Stimulated activated CD8-positive, alpha-beta memory T cell treated with anti-CD3 and anti-CD28 coated beads, Interleukin-7, amount 100 ng/mL, for 48 hours (primary cell): ENCODE measurements at regions not wholly inside any gene's neighbourhood (a gene's known extent, or its start where the extent isn't known, plus 50 kb on each side); places are given as distances from the start of the nearest gene placed in this dataset.

Experiments
- DNase-seq, 2 donors: peaks; one replicate each; pipeline ENCODE4 v3.0.0-alpha.2; 2020; ENCODE audit warnings: low read depth in 1 of 2; ENCODE audit errors: extremely low read depth in 1 of 2

DNA sequence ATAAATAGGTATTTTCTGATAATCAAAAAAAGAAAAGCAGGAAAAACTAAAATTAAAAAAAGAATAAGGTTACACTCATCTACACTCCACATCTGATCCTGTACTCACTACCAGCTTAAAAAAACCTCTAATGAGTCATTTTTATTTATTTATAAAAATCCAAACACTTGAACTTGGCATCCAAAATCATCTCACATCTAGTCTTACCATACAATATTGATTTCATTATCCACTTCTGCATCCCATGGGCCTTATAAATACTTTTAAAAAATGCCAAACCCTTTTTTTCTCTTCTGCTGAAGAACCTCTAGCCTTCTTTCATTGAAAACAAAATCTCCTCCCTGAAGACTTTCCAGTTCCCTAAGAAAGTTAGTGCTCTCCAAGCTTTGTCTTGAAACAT, 109.7 kb downstream of the TMTC3 start:
- DNase-seq = no peak

DNA sequence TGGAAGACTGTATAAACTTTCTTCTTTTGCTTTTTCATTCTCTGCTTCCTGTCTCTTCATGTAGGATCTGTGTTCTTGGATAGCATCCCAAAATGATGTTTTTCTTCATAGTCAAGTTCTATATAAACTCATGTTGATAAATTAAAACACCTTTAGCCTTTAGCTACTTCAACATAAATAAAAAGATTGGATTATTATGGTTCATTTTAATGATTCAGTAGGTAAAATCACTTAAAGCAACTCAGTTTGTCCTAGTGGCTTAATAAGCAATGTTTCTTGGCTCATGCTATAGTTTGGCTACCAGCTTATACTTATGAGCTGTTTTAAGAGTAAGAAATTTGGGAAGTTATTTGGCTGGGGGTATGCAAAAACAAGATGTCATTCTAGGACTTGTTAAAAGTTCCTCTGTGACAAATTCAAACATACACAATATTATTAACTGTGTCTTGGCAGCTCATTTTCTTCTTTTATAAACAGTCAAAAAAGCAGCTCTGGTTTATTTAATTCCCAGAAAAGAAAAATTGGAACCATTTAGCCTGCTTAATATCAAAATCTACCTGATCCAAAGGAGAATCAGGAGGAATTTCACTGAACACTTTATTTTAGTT, 111.4 kb downstream of the TMTC3 start:
- DNase-seq = no peak

DNA sequence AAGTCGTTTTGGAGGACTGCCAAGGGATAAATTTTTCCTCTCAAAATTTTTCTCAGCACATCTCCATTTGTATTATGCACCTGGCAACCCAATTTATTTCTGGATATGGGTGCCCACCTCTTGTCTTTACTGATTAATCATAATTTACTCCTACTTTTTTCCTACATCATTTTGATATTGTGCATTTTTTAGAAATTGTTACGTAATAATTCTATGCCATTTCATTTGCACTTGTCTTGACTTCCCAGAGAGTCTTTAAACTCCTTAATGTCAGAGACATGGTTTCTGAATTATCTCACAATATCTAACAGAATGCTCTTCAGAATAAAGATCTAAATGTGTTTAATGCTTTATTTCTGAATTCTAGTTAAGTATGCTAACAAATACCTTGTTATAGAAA, 113.1 kb downstream of the TMTC3 start:
- no peak for DNase-seq

DNA sequence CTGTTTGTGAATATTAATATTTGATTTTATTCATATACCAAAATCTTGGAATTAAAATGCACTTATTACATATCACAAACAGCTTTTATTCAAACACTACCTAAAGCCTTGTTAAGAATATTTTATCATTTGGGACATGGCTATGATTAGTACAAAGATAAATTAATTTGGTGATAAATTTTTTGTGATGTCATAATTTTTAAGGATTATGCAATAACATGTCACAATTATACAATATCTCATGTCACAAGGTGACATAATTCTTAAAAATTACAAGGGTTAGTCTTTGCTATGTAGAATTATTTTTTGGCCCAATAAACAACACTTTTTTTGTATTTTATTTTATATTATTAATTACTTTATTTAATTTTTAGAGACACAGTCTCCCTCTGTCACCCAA, 113.7 kb downstream of the TMTC3 start:
- no peak for DNase-seq

DNA sequence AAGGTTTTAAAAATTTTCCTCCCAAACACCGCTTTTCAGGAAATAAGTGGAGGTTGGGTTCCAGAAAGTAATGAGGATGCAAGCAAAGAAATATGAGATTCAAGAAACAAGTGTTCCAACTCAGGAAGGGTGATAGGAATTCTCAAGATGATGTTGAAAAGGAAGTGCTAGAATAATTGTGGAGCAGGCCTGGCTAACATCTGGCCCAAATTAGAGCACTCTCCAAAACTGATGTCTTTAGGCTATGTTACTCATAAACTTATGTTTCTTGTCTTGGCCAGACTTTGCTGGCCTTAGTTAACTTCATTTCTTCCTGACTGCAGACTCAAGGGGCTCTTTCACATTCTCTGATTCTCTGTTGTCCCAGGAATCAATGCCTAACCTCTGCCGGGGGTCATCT, 116.3 kb downstream of the TMTC3 start:
- DNase-seq = no peak

DNA sequence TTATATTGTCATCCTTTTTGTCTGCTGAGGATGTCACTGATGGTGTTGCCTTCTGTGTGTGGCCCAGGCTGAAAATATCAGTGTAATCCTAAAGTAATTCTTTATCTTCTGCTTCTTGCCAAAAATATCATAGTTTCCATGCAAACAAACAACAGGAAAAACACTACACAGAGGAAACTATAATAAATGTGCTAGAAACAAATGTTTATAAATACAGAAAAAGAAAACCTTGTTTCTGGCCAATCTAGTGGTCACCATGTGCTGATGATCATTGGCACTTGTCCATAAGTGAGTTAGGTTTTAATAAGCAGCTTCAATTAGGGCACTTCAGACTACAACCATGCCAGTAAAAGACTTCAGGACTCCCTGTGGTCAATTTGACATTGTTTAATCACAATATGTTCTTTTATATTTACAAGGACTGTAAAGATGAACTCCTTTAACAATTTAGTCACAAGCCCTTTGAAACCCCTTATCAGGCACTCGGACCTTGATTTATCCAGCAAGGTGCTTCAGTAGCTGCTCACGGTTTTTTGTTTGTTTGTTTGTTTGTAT, 124.8 kb downstream of the TMTC3 start:
- DNase-seq = no peak

DNA sequence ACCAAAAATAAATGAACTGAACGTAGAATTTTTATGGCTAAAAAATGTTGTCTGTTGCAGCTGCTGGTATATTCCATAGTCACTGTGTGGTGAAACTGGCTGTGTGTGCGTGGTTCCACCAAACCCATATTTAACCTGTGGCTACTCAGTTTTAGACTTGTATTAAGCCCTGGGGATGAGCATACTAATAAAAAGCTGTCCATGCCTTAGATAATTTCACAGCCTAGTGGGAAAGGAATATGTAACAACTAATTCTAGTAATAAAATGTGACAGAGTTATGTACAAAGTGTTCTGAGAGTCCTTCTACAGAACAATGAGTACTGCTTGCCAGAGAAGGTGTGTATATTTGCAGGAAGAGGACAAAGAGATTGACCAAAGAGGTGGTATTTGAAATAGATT, 125.5 kb downstream of the TMTC3 start:
- no peak for DNase-seq

DNA sequence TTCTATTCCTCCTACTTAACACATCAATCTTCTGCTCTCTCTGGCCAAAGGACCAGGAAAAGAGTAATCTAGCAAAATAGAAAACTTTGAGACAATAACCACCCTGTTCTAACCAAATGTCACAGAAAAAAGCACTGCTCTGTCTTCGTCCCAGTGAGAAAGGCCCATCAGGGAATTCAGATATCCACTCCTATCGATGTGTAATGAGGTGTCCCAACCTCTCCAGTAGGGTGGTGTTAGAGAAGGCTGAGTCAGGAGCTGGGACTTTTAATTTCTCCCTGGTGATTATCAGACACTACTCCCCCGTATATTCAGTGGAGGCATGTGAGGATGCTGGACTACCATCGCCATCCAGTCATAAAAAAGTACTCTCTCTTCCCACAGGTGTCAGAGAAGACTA, 130.3 kb downstream of the TMTC3 start:
- no peak for DNase-seq

DNA sequence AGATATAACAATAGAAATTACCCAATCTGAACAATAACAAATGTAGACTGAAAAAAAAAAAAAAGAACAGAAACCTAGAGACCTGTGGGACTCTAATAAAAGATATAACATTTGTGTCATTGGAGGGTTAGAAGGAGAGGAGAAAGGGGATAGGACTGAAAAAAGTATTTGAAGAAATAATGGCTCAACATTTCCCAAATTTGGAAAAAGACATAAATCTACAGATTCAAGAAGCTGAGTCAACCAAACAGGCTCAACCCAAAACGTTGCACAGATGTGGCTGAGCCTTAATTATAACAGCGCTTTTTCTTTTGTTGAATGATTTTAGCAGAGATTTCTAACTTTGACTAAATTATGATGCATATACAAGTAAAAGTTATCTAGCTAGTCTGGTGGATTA, 131.3 kb downstream of the TMTC3 start:
- DNase-seq = no peak

DNA sequence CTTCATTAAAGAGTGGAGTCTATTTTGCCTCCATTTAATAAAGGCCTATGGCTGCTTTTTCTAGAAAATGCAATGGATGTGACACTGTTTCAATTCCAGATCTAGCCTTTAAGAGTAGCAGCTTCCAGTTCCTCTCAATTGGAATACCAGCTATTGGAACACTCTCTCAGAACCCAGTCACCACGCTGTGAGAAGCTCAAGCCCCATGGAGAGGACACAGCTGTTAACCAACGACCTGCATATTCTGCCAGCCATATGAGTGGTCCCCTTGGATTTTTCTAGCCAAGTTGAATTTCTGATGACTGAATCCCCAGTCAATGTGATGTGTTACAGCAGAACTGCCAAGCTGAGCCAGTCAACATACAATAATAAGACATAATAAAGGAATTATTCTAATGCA, 131.8 kb downstream of the TMTC3 start:
- no peak for DNase-seq

DNA sequence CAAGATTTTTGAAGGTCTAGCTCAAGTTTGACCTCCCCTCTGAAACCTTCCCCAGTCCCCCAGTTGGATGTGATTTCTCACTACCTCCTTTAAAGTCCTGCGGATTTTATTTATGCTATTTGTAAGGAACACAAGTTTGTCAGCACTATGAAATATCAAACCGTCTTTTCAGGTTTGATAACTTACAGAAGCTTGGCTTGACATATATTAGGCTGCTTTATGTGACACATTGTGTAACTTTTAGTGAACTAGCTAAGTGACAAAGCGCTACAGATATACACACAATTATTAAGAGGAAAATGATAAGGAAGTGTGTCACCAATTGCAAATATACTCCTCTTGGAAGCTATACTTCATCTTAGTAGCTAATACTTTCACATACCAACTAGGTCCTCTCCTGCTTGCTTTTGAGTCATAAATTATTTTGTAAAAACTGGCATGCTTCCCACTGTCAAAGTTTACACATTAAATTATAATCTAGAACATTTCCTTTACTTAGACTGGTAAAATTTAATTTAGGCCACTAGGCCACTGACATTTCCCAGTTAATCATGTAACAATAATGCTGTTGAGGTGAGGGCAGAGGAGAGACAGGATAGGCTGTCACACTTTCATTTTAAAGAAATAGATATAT, 149.5 kb downstream of the TMTC3 start:
- no peak for DNase-seq

DNA sequence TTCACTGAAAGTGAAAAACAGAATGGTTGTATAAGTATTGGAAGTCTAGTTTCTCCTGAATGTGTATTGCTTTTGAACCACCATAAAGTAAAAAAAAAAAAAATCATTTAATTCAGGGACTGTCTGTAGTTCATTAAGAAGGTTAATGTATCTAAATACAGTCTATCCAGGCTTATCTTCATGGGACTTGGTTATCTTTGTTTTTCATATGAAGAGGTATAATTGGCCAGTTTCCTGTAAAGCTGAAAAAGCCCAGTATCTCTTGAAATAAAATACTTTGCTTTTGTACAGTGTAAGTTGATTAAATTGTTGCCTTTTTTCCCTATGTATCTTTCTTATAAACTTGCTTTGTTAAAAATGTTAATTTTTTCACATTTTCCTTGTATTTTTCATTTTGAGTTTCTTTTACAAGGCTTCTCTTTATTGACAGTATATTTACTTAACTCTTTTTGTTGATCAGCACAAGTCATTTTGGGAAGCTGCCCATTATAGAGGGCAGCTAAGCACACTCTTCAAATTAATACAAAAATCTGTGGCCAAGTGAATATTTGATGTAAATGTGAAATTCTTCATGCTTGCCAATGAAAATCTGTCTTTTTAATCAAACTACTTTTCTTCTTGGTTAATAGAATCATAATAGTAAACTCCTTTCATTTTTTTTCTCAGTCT, 156.0 kb downstream of the TMTC3 start:
- DNase-seq = no peak

DNA sequence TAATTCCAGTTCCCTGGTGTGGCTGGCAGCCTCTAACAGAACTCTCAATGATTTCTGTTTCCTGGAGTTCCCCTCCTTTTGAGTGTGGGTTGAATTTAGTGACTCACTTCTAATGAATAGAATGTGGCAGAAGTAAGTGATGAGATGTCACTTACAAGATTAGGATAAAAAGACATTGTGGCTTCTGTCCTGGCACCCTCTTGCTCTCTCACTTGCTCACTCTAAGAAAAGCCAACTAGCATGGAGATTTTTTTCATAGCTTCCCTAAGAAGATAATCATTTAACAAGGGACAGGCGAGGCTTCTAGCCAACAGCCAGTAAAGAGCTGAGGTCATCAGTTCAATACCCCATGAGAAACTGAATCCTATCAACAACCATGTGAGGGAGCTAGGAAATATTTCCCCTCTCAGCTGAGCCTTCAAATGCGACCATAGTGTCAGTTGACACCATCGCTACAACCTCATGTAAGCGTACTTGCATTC, 156.7 kb downstream of the TMTC3 start:
- DNase-seq = no peak

DNA sequence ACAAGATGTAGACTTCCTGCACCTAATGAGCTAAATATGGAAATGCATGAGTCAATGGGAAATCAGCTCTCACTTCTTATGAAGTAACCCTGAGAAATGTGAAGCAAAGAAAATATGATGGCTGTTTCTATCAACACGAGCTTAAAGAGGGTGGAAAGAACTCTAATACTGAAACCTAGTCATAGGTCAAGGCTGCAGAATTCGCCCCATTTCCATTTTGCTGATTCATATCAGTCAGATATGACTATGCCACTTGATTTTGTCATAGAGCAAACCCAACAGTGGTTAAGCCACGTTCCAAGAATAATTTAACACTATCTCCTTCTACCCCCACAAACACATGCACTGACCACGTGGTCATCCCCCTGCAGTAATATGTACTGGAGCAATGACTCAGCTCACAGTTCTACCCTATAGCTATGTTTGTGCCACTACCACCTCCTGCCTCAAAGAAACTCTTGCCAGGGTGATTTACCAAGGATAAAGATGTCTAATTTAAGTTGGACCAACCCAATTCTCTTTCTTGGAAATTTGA, 157.5 kb downstream of the TMTC3 start:
- peak; percentile 27 to 66 for DNase-seq

DNA sequence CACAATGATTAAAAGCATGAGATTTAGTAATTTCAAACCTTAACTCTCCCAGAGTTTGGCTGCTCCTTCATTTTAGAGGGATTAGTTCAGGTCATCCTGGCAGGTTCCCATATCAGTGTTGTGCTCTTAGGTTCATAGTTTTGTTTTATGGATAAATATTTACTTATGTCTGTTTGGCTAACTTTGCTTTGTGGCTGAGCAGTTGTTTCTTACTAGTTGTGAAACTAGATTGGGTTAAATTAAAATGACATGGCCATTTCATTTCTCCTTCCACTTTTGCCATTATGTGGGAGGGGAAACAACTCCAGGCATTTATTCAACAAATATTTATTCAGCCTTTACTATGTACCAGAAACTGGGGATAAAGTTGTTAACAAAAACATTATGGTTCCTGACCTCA, 158.8 kb downstream of the TMTC3 start:
- no peak for DNase-seq

DNA sequence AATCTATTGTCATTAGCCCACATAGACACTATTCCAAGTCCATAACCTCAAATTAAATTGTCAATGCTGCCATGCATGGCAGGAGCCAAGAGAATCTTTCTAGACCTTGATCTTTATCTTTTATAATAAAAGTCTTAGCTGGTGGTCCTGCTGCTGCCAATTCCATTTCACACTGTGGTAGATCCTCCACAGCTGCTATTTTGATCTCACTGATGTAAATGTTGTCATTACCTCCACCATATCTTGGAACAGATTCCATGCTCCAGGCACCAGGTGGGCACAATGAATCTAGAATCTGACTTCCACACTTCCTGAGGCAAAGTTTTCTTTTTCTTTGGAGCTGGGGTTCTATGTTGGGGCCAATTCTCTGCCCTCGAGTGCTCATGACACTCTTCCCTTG, 161.2 kb downstream of the TMTC3 start:
- DNase-seq = no peak

DNA sequence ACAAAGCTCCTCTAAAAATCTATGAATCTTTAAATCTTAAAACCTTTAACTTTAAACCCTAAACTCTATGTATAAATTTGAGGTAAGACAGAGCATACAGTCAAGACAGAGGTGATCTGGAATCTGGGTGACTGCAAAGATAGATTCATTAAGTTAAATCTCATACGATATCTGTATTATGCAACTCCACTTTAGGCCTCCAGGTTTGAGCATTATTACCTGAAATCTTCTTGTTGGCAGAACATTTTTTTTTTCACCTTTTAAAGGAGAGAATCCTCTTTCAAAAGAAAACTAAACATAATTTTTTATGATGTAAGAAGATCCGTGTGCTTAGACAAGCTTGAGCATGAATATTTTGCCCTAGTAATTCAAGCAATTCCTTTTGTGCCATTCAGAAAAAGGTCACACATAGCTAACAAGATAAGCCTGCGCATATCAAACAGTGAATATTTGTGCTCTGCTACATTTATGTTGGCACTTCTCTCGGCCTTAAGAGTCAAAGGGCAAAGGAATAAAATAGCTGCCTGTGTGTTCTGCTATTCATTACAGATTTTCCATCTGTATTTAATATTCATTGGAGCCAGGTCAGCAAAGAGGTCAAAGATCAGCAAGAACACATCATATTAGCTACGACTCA, 163.3 kb downstream of the TMTC3 start:
- DNase-seq = no peak

DNA sequence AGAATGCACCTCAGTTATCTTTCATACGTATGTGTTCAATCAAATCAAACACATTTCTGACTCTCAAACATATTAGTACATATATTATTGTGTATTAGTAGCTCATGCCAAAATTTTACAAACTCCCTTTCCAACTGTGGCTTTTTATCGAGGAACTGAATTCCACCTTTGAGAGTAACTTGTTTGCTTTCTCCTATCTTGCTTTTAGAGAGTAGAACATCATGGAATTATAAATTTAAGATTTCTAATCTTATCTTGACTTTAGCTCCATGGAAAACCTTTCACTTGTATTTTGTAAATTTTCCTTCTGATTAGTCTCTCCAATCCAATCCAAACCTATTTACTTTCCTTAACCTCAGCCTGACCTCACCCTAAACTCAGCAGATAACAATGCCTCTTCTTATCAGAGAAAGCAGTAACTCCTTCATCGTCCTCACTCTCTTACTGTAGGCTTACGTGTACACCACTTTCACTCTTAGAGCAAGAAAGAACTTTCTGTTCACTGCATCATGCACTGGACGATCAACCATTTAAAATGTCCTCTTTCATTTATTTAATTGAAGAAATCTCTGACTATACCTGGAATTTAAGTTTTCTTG, 164.5 kb downstream of the TMTC3 start:
- no peak for DNase-seq

DNA sequence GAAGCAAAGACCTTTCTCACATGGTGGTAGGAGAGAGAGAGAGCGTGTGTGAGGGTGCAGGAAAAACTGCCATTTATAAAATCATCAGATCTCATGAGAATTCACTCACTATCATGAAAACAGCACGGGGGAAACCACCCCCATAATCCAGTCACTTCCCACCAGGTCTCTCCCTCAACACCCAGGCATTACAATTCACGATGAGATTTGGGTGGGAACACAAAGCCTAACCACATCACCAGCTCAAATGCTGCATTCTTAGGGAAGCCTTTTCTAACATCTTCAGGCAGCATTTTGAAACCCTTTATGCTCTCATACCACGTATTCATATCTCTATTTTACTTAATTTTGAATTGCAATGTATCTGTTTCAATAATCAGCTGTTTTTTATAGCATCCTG, 165.9 kb downstream of the TMTC3 start:
- no peak for DNase-seq

DNA sequence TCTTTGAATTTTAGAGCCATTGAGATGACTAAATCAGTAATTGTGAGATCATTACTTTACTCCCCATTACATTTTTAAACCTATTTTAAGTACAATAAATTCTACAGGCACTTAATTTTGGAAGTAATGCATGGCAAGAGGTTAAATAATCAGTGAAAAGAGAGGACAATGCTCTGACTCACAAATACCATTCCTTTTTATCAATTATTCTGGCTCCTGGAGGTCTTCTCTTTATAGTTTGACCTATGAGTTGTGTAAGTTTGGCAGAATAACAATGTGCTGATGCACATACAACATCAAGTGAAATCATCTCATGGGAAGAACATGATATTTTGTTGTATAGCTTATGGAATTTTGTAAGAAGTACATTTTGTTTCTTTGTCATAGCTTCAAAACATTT, 166.7 kb downstream of the TMTC3 start:
- DNase-seq = no peak

DNA sequence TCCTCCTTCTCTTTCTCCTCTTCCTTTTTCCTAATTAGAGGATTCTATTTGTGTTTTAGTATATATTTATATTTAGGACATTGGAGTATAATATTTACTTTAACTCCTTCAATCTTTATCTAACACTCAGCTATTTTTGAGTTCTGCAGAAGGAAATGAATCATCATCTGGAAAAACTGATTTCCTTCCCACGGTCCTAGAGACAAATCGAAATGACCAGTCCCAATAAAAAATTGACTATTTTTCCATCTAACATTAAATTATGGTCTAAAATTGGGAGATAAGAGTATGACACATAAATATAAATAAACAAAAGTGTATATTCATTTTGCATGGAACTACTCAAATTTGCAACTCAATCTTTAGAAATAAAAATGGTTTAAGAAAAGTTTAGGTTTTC, 167.4 kb downstream of the TMTC3 start:
- DNase-seq = no peak
